Uterus (tissue), 3 donors: ENCODE measurements at regions not wholly inside any gene's neighbourhood (a gene's known extent, or its start where the extent isn't known, plus 50 kb on each side); places are given as distances from the start of the nearest gene placed in this dataset.

Experiments
- DNase-seq, 2 donors: peaks; one replicate each; pipeline ENCODE4 v3.0.0-alpha.2; 2019 to 2020
- H3K27ac ChIP-seq, 2 donors: fragments of 200-600 bp; sonication (generic); 1 replicate in 1 of 2; 2 replicates in 1 of 2; pipeline ENCODE4 v1.5.1; 2016 to 2018
- H3K27me3 ChIP-seq, 2 donors: fragments of 200-600 bp; sonication (generic); one replicate each; pipeline ENCODE4 v1.5.1; 2018 to 2019; ENCODE audit warnings: control low read depth in 1 of 2
- H3K36me3 ChIP-seq, 2 donors: fragments of 200-600 bp; sonication (generic); one replicate each; pipeline ENCODE4 v1.5.1; 2019; ENCODE audit warnings: control low read depth in 1 of 2
- H3K4me1 ChIP-seq, 2 donors: fragments of 200-600 bp; sonication (generic); one replicate each; pipeline ENCODE4 v1.5.1; 2018 to 2019; ENCODE audit warnings: control low read depth in 1 of 2
- H3K4me3 ChIP-seq, 2 donors: fragments of 200-600 bp; sonication (generic); 1 replicate in 1 of 2; 2 replicates in 1 of 2; pipeline ENCODE4 v1.5.1; 2018 to 2019; ENCODE audit warnings: mild to moderate bottlenecking in 1 of 2
- H3K9me3 ChIP-seq, 2 donors: fragments of 200-600 bp; sonication (generic); one replicate each; pipeline ENCODE4 v1.5.1; 2019; ENCODE audit warnings: control low read depth in 1 of 2
- CTCF ChIP-seq, 4 experiments: fragments of 200-600 bp in 2 of 4; fragments of 450-650 bp in 2 of 4; sonication (generic) in 2 of 4; IDR thresholded peaks; one replicate each; pipeline ENCODE4 v1.5.1; 2016 to 2019; ENCODE audit warnings: antibody characterized with exemption in 4 of 4, mild to moderate bottlenecking in 2 of 4, moderate library complexity in 1 of 4
- POLR2A ChIP-seq, 2 donors: fragments of 450-650 bp; IDR thresholded peaks; one replicate each; pipeline ENCODE4 v1.6.1; 2016; ENCODE audit warnings: antibody characterized with exemption in 2 of 2, mild to moderate bottlenecking in 1 of 2, moderate library complexity in 1 of 2
- intact Hi-C: fragments of 100-400 bp; cut with DNase I; formaldehyde crosslinking; loops from one replicate; pipeline ENCODE4 v1.15.1; 2023; ENCODE audit warnings: low total_unique reads
- donor health status: DM: yes; HTN: yes; CAD: no.

GRCh38 chr3:178099862-178100261 is 436.4 kb upstream of the KCNMB2 start:
- TF ChIP-seq CTCF (IDR thresholded peaks at IDR 0.05), result no peak
- TF ChIP-seq POLR2A (IDR thresholded peaks at IDR 0.05), result no peak
- H3K4me3 ChIP-seq, result no peak overlapping the region
- H3K4me1 ChIP-seq, result no peaks in the 10 kb centered on the region
- no peaks in the 10 kb centered on the region for H3K36me3 ChIP-seq
- DNase-seq, result no peak
- intact Hi-C loops, result no loop called here
- H3K27ac ChIP-seq, result no peak overlapping the region
- H3K27me3 ChIP-seq, result no peaks in the 10 kb centered on the region
- no peaks in the 10 kb centered on the region for H3K9me3 ChIP-seq

GRCh38 chr3:178100908-178101307 is 435.3 kb upstream of the KCNMB2 start:
- Histone ChIP-seq H3K27me3 (no peaks in the 10 kb centered on the region), H3K36me3 (no peaks in the 10 kb centered on the region), H3K4me1 (no peaks in the 10 kb centered on the region), H3K4me3 (no peak overlapping the region), H3K27ac (no peak overlapping the region), H3K9me3 (no peaks in the 10 kb centered on the region)
- no peak for DNase-seq
- intact Hi-C loops, result no loop called here
- TF ChIP-seq CTCF (IDR thresholded peaks at IDR 0.05) (no peak), POLR2A (IDR thresholded peaks at IDR 0.05) (no peak)

- Histone ChIP-seq H3K9me3 (no peaks in the 10 kb centered on the region), H3K27me3 (no peaks in the 10 kb centered on the region), H3K4me3 (no peak overlapping the region), H3K4me1 (no peaks in the 10 kb centered on the region), H3K27ac (no peak overlapping the region), H3K36me3 (no peaks in the 10 kb centered on the region)
- no peak for DNase-seq
- no peak for TF ChIP-seq CTCF (IDR thresholded peaks at IDR 0.05)
- TF ChIP-seq POLR2A (IDR thresholded peaks at IDR 0.05), result no peak
- intact Hi-C loops, result no loop called here
Measured at GRCh38 chr3:178103140-178103539, 433.1 kb upstream of the KCNMB2 start.

GRCh38 chr3:178107804-178108203 is 428.4 kb upstream of the KCNMB2 start:
- H3K9me3 ChIP-seq, result no peaks in the 10 kb centered on the region
- no peaks in the 10 kb centered on the region for H3K36me3 ChIP-seq
- H3K27ac ChIP-seq, result no peak overlapping the region
- intact Hi-C loops, result no loop called here
- no peaks in the 10 kb centered on the region for H3K4me1 ChIP-seq
- DNase-seq, result no peak
- H3K4me3 ChIP-seq, result no peak overlapping the region
- H3K27me3 ChIP-seq, result no peaks in the 10 kb centered on the region
- TF ChIP-seq CTCF (IDR thresholded peaks at IDR 0.05) (no peak), POLR2A (IDR thresholded peaks at IDR 0.05) (no peak)

GRCh38 chr3:178109691-178110090 is 426.5 kb upstream of the KCNMB2 start:
- H3K36me3 ChIP-seq, result no peaks in the 10 kb centered on the region
- H3K4me3 ChIP-seq, result no peak overlapping the region
- DNase-seq, result no peak
- no peaks in the 10 kb centered on the region for H3K4me1 ChIP-seq
- H3K9me3 ChIP-seq, result no peaks in the 10 kb centered on the region
- H3K27me3 ChIP-seq, result no peaks in the 10 kb centered on the region
- TF ChIP-seq CTCF (IDR thresholded peaks at IDR 0.05) (no peak), POLR2A (IDR thresholded peaks at IDR 0.05) (no peak)
- intact Hi-C loops, result no loop called here
- H3K27ac ChIP-seq, result no peak overlapping the region
